Endothelial cell of umbilical vein (primary cell): ENCODE measurements at regions not wholly inside any gene's neighbourhood (a gene's known extent, or its start where the extent isn't known, plus 50 kb on each side); places are given as distances from the start of the nearest gene placed in this dataset.

Experiments used
- BruUV-seq: library from RNA; stranded (reverse); fragments of 400-500 nt; replicated peaks from 2 replicates; lab custom pipeline; 2021; lab: Mats Ljungman, UMichigan
- CTCF ChIA-PET: fragments of 300-600, 350-600 bp; sonication (Branson Sonifier 250); formaldehyde crosslinking; loops from one replicate; lab custom pipeline; 2021; ENCODE audit warnings: antibody characterized with exemption, inconsistent platforms; lab: Charles Lee
- POLR2A ChIA-PET: fragments of 300-600, 350-600 bp; sonication (Branson Sonifier 250); formaldehyde crosslinking; loops from one replicate; lab custom pipeline; 2021; ENCODE audit warnings: antibody characterized with exemption, inconsistent platforms; lab: Charles Lee
- DNase-seq: peaks from one replicate; pipeline ENCODE4 v3.0.0-alpha.2; 2011; ENCODE audit warnings: low read depth, low spot score
- FAIRE-seq: peaks from 2 replicates; lab custom pipeline; 2011; peaks lifted over from hg19 to GRCh38; lab: Jason Lieb, UNC
- H2AFZ ChIP-seq: 2 replicates; pipeline ENCODE4 v1.6.0; 2012; ENCODE audit warnings: low read depth, low read length, control low read depth, inconsistent platforms
- H3K27ac ChIP-seq: 2 replicates; pipeline ENCODE4 v1.5.1; 2011; ENCODE audit warnings: low read depth, mild to moderate bottlenecking, control low read depth, low read length, moderate library complexity; ENCODE audit not compliant: insufficient read depth
- H3K27me3 ChIP-seq, 2 experiments: 2 replicates each; pipeline versions ENCODE4 v1.6.0 to v1.6.1; 2011; ENCODE audit warnings: low read length in 2 of 2, mixed read lengths in 1 of 2; ENCODE audit not compliant: control insufficient read depth in 2 of 2, insufficient read depth in 2 of 2
- H3K36me3 ChIP-seq, 2 experiments: 2 replicates in 1 of 2; 3 replicates in 1 of 2; pipeline ENCODE4 v1.5.1; 2011; ENCODE audit warnings: low read length in 2 of 2, mild to moderate bottlenecking in 1 of 2, moderate library complexity in 1 of 2; ENCODE audit not compliant: control insufficient read depth in 2 of 2, insufficient read depth in 2 of 2; ENCODE audit errors: extremely low read depth in 1 of 2
- H3K4me1 ChIP-seq: 3 replicates; pipeline ENCODE4 v1.5.1; 2011; ENCODE audit warnings: mild to moderate bottlenecking, low read length; ENCODE audit not compliant: control insufficient read depth, insufficient read depth; ENCODE audit errors: extremely low read depth
- H3K4me2 ChIP-seq: 2 replicates; pipeline ENCODE4 v1.6.1; 2011; ENCODE audit warnings: low read length, control low read depth, mixed read lengths; ENCODE audit not compliant: insufficient read depth
- H3K4me3 ChIP-seq, 3 experiments: fragments of 200-600 bp in 1 of 3; sonication (generic), shearing (Covaris generic) in 1 of 3; replicated peaks in 1 of 3; 2 replicates each; pipeline ENCODE4 v1.5.1; 2011 to 2016; ENCODE audit warnings: control low read depth in 3 of 3, low read length in 3 of 3, mild to moderate bottlenecking in 2 of 3, inconsistent platforms in 1 of 3, low read depth in 1 of 3, moderate library complexity in 1 of 3; ENCODE audit not compliant: insufficient read depth in 1 of 3
- H3K79me2 ChIP-seq: 2 replicates; pipeline ENCODE4 v1.6.0; 2012; ENCODE audit warnings: low read length, inconsistent platforms; ENCODE audit not compliant: control insufficient read depth, insufficient read depth
- H3K9ac ChIP-seq: replicated peaks from 2 replicates; pipeline ENCODE3; 2011; ENCODE audit warnings: low read length, control low read depth; ENCODE audit not compliant: insufficient read depth; ENCODE audit errors: extremely low read depth
- H3K9me1 ChIP-seq: replicated peaks from 3 replicates; pipeline ENCODE4 v1.6.0; 2011; ENCODE audit warnings: mild to moderate bottlenecking, low read length; ENCODE audit not compliant: control insufficient read depth, insufficient read depth; ENCODE audit errors: extremely low read depth
- H3K9me3 ChIP-seq: replicated peaks from 2 replicates; pipeline ENCODE4 v1.5.1; 2012; ENCODE audit warnings: low read length, inconsistent platforms; ENCODE audit not compliant: control insufficient read depth, insufficient read depth
- H4K20me1 ChIP-seq: replicated peaks from 2 replicates; pipeline ENCODE3; 2011; ENCODE audit warnings: mild to moderate bottlenecking, low read length; ENCODE audit not compliant: control insufficient read depth, insufficient read depth; ENCODE audit errors: extremely low read depth
- EZH2 ChIP-seq: IDR thresholded peaks from 2 replicates; pipeline ENCODE4 v1.6.1; 2012; ENCODE audit warnings: borderline replicate concordance, low read depth, mild to moderate bottlenecking, moderate library complexity, low read length, inconsistent platforms; ENCODE audit not compliant: severe bottlenecking
- FOS ChIP-seq: IDR thresholded peaks from 2 replicates; pipeline ENCODE4 v1.6.1; 2011; ENCODE audit warnings: mild to moderate bottlenecking, low read length, moderate library complexity, borderline replicate concordance; ENCODE audit not compliant: insufficient read depth
- GATA2 ChIP-seq: IDR thresholded peaks from 2 replicates; pipeline ENCODE4 v1.7.0; 2011; ENCODE audit warnings: low read depth, mild to moderate bottlenecking, moderate library complexity, mixed read lengths, low read length; ENCODE audit not compliant: insufficient read length, insufficient read depth
- JUN ChIP-seq: IDR thresholded peaks from 2 replicates; pipeline ENCODE4 v1.6.1; 2011; ENCODE audit warnings: borderline replicate concordance, low read depth; ENCODE audit not compliant: insufficient read length, insufficient read depth
- MYC ChIP-seq: IDR thresholded peaks from one replicate; pipeline ENCODE4 v1.6.1; 2011; ENCODE audit warnings: mild to moderate bottlenecking, low read depth, low read length
- POLR2A ChIP-seq: IDR thresholded peaks from 2 replicates; pipeline ENCODE4 v1.6.1; 2012; ENCODE audit warnings: low read depth, mild to moderate bottlenecking, control low read depth, low read length
- POLR2AphosphoS5 ChIP-seq: IDR thresholded peaks from 2 replicates; pipeline ENCODE4 v1.6.1; 2012; ENCODE audit warnings: low read depth, mild to moderate bottlenecking, control low read depth, low read length, moderate library complexity; ENCODE audit not compliant: insufficient read depth
- dilution Hi-C: fragments of 300-500 bp; cut with MboI; formaldehyde crosslinking; loops from one replicate; pipeline ENCODE4 v1.15.0; 2019; ENCODE audit warnings: low sequenced_read_pairs; ENCODE audit not compliant: extremely low pct_ligation_motif_present
- intact Hi-C: fragments of 100-400 bp; cut with micrococcal nuclease; formaldehyde crosslinking; loops from one replicate; pipeline ENCODE4 v1.10.0; 2022
- TF ChIP-seq, protein P1 (sequence below): IDR thresholded peaks from 2 replicates; pipeline ENCODE4 v1.6.1; 2011; ENCODE audit not compliant: insufficient read depth, insufficient read length

DNA sequence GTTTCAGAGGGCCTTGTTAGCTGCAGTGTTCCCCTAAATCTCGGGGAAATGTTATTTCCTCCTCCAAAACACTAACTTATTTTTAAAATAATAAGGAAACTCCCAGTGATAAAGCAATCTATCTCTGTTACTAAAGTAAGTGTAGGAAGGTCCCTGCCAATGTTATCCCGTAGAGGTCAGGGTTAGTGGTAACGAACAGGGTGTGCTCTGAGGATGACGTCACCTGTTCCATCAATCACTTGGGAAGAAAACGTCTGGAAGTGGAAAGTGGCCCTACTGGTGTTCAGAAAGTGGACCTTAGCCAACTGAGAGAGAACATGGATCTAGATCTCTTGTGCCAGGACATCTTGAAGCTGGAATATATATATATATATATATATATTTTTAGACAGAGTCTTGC is 249.5 kb downstream of the BCOR start:
- no peak overlapping the region for H3K4me3 ChIP-seq
- H4K20me1 ChIP-seq, result no peaks in the 10 kb centered on the region
- H3K36me3 ChIP-seq, result no peaks in the 10 kb centered on the region
- H3K27me3 ChIP-seq, result no peaks in the 10 kb centered on the region
- no peak overlapping the region for H2AFZ ChIP-seq
- dilution Hi-C loops (no loop called here), intact Hi-C loops (no loop called here)
- no peaks in the 10 kb centered on the region for H3K9me1 ChIP-seq
- no peak overlapping the region for H3K9ac ChIP-seq
- H3K9me3 ChIP-seq, result no peaks in the 10 kb centered on the region
- no peaks in the 10 kb centered on the region for H3K79me2 ChIP-seq
- peak; percentile 26 for DNase-seq
- H3K27ac ChIP-seq, result no peak overlapping the region
- H3K4me2 ChIP-seq, result no peak overlapping the region
- ChIA-PET CTCF (no interaction called here), POLR2A (no interaction called here)
- FAIRE-seq, result peak; percentile 37
- TF ChIP-seq POLR2AphosphoS5 (no peak), JUN (peak; percentile 52), GATA2 (no peak)
- BruUV-seq, result no TSS peak
- no peaks in the 10 kb centered on the region for H3K4me1 ChIP-seq

DNA sequence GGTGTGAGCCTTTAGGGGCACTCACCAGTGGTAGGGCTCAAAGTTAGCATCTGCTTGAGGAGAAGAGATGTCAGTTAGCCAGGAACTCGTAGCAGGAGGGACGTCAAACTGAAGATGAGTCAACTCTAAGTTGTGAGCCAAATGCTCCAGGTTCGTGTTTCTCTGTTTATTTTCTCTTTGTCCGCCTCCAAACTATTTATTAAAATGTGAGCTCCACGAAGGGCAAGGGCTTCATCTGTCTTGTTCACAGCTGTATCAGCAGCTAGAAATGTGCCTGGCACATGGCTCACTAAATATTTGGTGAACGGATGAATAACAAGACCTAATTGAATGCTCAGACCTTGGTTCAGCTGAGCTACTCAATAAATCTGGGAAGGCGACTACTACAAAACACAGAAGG is 248.9 kb downstream of the BCOR start:
- Histone ChIP-seq H3K4me3 (no peak overlapping the region), H3K9me3 (no peaks in the 10 kb centered on the region), H3K36me3 (no peaks in the 10 kb centered on the region), H3K27me3 (no peaks in the 10 kb centered on the region), H3K4me1 (no peaks in the 10 kb centered on the region), H2AFZ (no peak overlapping the region), H3K9me1 (no peaks in the 10 kb centered on the region), H3K4me2 (no peak overlapping the region), H3K27ac (no peak overlapping the region), H4K20me1 (no peaks in the 10 kb centered on the region), H3K9ac (no peak overlapping the region), H3K79me2 (no peaks in the 10 kb centered on the region)
- POLR2A ChIA-PET, result no interaction called here
- intact Hi-C loops, result no loop called here
- no peak for FAIRE-seq
- TF ChIP-seq MYC (no peak), EZH2 (no peak), POLR2A (no peak), FOS (no peak), GATA2 (no peak), POLR2AphosphoS5 (no peak)
- TF ChIP-seq, protein P1, sequence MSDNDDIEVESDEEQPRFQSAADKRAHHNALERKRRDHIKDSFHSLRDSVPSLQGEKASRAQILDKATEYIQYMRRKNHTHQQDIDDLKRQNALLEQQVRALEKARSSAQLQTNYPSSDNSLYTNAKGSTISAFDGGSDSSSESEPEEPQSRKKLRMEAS, result no peak
- dilution Hi-C loops, result no loop called here
- DNase-seq, result no peak
- BruUV-seq, result no TSS peak
- CTCF ChIA-PET, result no interaction called here
